Kidney (tissue), 13 donors: ENCODE measurements at regions not wholly inside any gene's neighbourhood (a gene's known extent, or its start where the extent isn't known, plus 50 kb on each side); places are given as distances from the start of the nearest gene placed in this dataset.
A peak's percentile ranks its signal among the peaks of the same experiment; 100 is the strongest.

Experiments used
- DNase-seq, 5 donors: peaks; one replicate each; pipeline ENCODE4 v3.0.0-alpha.2; 2013 to 2020
- FAIRE-seq: peaks from 2 replicates; lab custom pipeline; 2012; peaks lifted over from hg19 to GRCh38; lab: Jason Lieb, UNC
- H3K27ac ChIP-seq, 2 donors: one replicate each; pipeline ENCODE4 v1.7.0; 2013; ENCODE audit warnings: low read depth in 2 of 2, low read length in 2 of 2, inconsistent platforms in 1 of 2
- H3K27me3 ChIP-seq: one replicate; pipeline ENCODE4 v1.7.1; 2013; ENCODE audit warnings: low read length, inconsistent platforms; ENCODE audit not compliant: control insufficient read depth, insufficient read depth
- H3K36me3 ChIP-seq, 3 donors: one replicate each; pipeline versions ENCODE4 v1.7.0 to v1.7.1; 2013; ENCODE audit warnings: low read length in 3 of 3, control low read depth in 1 of 3, inconsistent platforms in 1 of 3; ENCODE audit not compliant: insufficient read depth in 3 of 3, control insufficient read depth in 2 of 3
- H3K4me1 ChIP-seq, 3 donors: one replicate each; pipeline versions ENCODE4 v1.7.0 to v1.7.1; 2013; ENCODE audit warnings: low read length in 3 of 3, inconsistent platforms in 1 of 3, low read depth in 1 of 3; ENCODE audit not compliant: control insufficient read depth in 2 of 3, insufficient read depth in 2 of 3
- H3K4me3 ChIP-seq, 3 donors: one replicate each; pipeline versions ENCODE4 v1.7.0 to v1.8.1; 2013; ENCODE audit warnings: low read length in 3 of 3, control low read depth in 1 of 3, inconsistent platforms in 1 of 3
- H3K9ac ChIP-seq, 3 donors: one replicate each; pipeline versions ENCODE4 v1.7.0 to v1.7.1; 2013; ENCODE audit warnings: low read length in 3 of 3, control low read depth in 1 of 3, inconsistent platforms in 1 of 3
- H3K9me3 ChIP-seq, 3 donors: one replicate each; pipeline versions ENCODE4 v1.7.0 to v1.7.1; 2013; ENCODE audit warnings: low read length in 3 of 3, control low read depth in 1 of 3, inconsistent platforms in 1 of 3; ENCODE audit not compliant: control insufficient read depth in 2 of 3, insufficient read depth in 1 of 3
- intact Hi-C: fragments of 100-400 bp; cut with DNase I; formaldehyde crosslinking; loops from one replicate; pipeline ENCODE4 v1.11.1; 2022
- TF ChIP-seq, protein P1 (sequence below): IDR thresholded peaks from 3 replicates; pipeline ENCODE4 v1.5.1; 2012; ENCODE audit warnings: mild to moderate bottlenecking, moderate library complexity, borderline replicate concordance; ENCODE audit not compliant: insufficient read depth; ENCODE audit errors: extremely low read depth
- donor health status: control.
- donor health status: control.
- donor health status: control.
- donor health status: control.
- donor health status: control.
- donor health status: DM: yes; HTN: yes; CAD: no.
- donor health status: Normal renal cell carcinoma (clear cell type).

DNA sequence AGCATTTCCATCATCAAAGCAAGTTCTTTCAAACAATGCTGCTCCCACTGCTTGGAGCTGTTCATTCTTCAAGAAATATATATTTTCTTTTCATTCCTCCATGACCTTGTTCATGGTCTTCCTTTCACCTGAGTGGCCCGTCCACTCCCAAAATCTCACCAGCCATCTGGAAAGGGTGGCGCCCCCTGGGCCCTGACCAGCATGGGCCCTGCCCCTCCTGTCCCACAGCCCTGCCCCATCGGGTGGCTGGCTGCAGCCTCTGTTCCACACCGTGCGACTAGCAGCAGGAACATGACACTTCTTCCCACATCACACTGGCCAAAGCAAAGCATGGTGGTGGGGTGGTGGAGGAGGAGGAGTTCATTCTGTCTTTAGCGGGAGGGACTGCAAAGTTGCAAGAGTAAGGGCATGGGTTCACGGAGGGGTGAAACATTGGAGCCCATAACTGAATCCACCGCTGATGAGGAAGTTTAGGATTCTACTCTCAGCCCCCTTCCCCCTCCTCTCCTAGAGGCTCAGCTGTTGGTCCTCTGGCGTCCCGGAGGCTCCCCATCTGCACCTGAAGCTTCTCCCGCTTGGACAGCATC is 195.2 kb upstream of the SLC24A3 start:
- FAIRE-seq (no peak), DNase-seq (no peak)
- intact Hi-C loops, result no loop called here
- Histone ChIP-seq H3K27me3 (no peaks in the 10 kb centered on the region), H3K9ac (no peak overlapping the region), H3K4me3 (no peak overlapping the region), H3K36me3 (no peaks in the 10 kb centered on the region), H3K27ac (no peak overlapping the region), H3K9me3 (no peaks in the 10 kb centered on the region), H3K4me1 (no peaks in the 10 kb centered on the region)
- TF ChIP-seq, protein P1, sequence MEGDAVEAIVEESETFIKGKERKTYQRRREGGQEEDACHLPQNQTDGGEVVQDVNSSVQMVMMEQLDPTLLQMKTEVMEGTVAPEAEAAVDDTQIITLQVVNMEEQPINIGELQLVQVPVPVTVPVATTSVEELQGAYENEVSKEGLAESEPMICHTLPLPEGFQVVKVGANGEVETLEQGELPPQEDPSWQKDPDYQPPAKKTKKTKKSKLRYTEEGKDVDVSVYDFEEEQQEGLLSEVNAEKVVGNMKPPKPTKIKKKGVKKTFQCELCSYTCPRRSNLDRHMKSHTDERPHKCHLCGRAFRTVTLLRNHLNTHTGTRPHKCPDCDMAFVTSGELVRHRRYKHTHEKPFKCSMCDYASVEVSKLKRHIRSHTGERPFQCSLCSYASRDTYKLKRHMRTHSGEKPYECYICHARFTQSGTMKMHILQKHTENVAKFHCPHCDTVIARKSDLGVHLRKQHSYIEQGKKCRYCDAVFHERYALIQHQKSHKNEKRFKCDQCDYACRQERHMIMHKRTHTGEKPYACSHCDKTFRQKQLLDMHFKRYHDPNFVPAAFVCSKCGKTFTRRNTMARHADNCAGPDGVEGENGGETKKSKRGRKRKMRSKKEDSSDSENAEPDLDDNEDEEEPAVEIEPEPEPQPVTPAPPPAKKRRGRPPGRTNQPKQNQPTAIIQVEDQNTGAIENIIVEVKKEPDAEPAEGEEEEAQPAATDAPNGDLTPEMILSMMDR, result no peak

DNA sequence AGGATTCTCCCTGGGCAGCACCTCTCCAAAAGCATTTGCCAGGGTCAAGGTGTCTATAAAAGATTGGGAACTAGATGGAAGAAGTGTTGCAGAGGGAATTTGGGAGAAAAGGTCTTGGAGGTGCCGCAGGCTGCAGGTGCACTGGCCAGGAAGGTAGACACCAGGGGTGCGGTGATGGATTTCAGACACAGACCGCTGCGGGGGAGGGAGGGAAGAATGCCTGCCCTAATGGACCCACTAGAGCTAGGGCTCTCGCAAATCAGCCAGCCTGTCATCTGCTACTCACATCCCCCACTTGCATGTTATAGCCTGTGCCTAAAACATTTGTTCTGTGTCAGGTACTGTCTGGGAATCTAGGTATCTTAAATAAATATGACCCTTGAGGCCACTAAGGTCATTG is 193.6 kb upstream of the SLC24A3 start:
- TF ChIP-seq, protein P1, result no peak
- no peaks in the 10 kb centered on the region for H3K9me3 ChIP-seq
- no peak for FAIRE-seq
- peak in 3 of 5 donors; percentile 56 to 66 (median 63) for DNase-seq
- no peaks in the 10 kb centered on the region for H3K27me3 ChIP-seq
- no peaks in the 10 kb centered on the region for H3K36me3 ChIP-seq
- H3K27ac ChIP-seq, result no peak overlapping the region
- intact Hi-C loops, result no loop called here
- H3K4me1 ChIP-seq, result no peaks in the 10 kb centered on the region
- H3K9ac ChIP-seq, result no peak overlapping the region
- H3K4me3 ChIP-seq, result no peak overlapping the region

DNA sequence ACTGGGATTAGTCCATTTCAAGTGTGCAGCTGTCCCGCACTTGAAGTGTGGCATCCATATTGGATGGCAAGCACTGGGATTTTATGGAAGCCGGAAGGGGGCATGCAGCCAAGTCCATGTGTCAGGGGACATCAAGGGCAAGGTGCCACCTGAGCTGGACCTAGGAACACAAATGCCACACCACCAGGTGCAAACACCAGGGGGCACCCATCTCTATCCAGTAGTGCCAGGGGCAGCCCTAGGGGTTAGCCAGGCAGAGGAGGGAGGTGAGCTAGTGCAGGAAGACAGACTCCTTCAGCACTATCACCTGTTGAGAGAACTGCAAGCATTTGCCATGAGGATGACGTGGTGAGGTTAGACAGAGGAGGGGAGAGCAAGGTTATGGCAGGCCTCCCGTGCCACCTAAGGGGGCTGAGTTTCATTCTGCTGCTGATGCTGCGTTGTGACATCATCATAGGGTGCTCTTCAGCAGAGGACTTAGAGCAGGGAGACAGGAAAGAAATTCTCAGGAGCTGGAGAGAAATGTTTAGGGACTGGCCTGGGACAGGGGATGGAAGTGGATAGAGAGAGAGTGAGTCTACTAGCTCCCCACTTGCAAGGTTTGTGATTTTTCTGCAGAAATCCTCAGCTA is 192.6 kb upstream of the SLC24A3 start:
- H3K27ac ChIP-seq, result no peak overlapping the region
- TF ChIP-seq, protein P1, result no peak
- intact Hi-C loops, result no loop called here
- no peak overlapping the region for H3K4me3 ChIP-seq
- FAIRE-seq (no peak), DNase-seq (no peak)
- H3K9ac ChIP-seq, result no peak overlapping the region
- H3K36me3 ChIP-seq, result no peaks in the 10 kb centered on the region
- H3K9me3 ChIP-seq, result no peaks in the 10 kb centered on the region
- H3K27me3 ChIP-seq, result no peaks in the 10 kb centered on the region
- H3K4me1 ChIP-seq, result no peaks in the 10 kb centered on the region
